CD4-positive, alpha-beta T cell (primary cell): ENCODE measurements at regions not wholly inside any gene's neighbourhood (a gene's known extent, or its start where the extent isn't known, plus 50 kb on each side); places are given as distances from the start of the nearest gene placed in this dataset.

Experiments
- ATAC-seq: fragments of 200-7000 bp; cut with Tn5 transposase; one replicate; pipeline ENCODE4 v1.10.0; 2022; ENCODE audit warnings: mild to moderate bottlenecking; ENCODE audit not compliant: poor library complexity
- CTCF ChIA-PET: fragments of 350-600 bp; sonication (Branson Sonifier 250); formaldehyde crosslinking; loops from one replicate; lab custom pipeline; 2021; ENCODE audit warnings: antibody characterized with exemption, inconsistent platforms; lab: Charles Lee
- POLR2A ChIA-PET: fragments of 350-600 bp; sonication (Branson Sonifier 250); formaldehyde crosslinking; loops from one replicate; lab custom pipeline; 2021; ENCODE audit warnings: antibody characterized with exemption, inconsistent platforms; lab: Charles Lee
- DNase-seq, 14 experiments: peaks; one replicate each; pipeline ENCODE4 v3.0.0-alpha.2; 2013 to 2020; ENCODE audit warnings: mixed read lengths in 2 of 14
- H3K27ac ChIP-seq, 2 donors: one replicate each; pipeline versions ENCODE4 v1.5.1 to v1.7.0; 2013; ENCODE audit warnings: low read length in 2 of 2, low read depth in 1 of 2, mild to moderate bottlenecking in 1 of 2
- H3K27me3 ChIP-seq, 2 experiments: 1 replicate in 1 of 2; 2 replicates in 1 of 2; pipeline versions ENCODE4 v1.6.1 to v1.7.0; 2013; ENCODE audit warnings: low read length in 2 of 2, control low read depth in 1 of 2, mild to moderate bottlenecking in 1 of 2, moderate library complexity in 1 of 2; ENCODE audit not compliant: insufficient read depth in 2 of 2, control insufficient read depth in 1 of 2
- H3K36me3 ChIP-seq: one replicate; pipeline ENCODE4 v1.6.1; 2013; ENCODE audit warnings: low read length, control low read depth; ENCODE audit not compliant: insufficient read depth
- H3K4me1 ChIP-seq: one replicate; pipeline ENCODE4 v1.6.1; 2013; ENCODE audit warnings: low read length, control low read depth; ENCODE audit not compliant: insufficient read depth
- H3K4me3 ChIP-seq: one replicate; pipeline ENCODE4 v1.5.1; 2013; ENCODE audit warnings: mild to moderate bottlenecking, low read length, moderate library complexity
- H3K9me3 ChIP-seq, 2 experiments: 1 replicate in 1 of 2; 2 replicates in 1 of 2; pipeline versions ENCODE4 v1.6.1 to v1.7.0; 2013; ENCODE audit warnings: low read length in 2 of 2, mild to moderate bottlenecking in 2 of 2, control low read depth in 1 of 2, moderate library complexity in 1 of 2; ENCODE audit not compliant: control insufficient read depth in 1 of 2, insufficient read depth in 1 of 2
- H3K27ac Mint-ChIP-seq: one replicate; pipeline ENCODE4 v1.8.0; 2020; ENCODE audit warnings: mixed read lengths
- H3K27me3 Mint-ChIP-seq: one replicate; pipeline ENCODE4 v1.8.0; 2021; ENCODE audit warnings: mixed read lengths
- H3K36me3 Mint-ChIP-seq: one replicate; pipeline ENCODE4 v1.8.0; 2021; ENCODE audit warnings: low read depth, mixed read lengths
- H3K4me1 Mint-ChIP-seq: one replicate; pipeline ENCODE4 v1.8.0; 2021; ENCODE audit warnings: low read depth, mixed read lengths
- H3K4me3 Mint-ChIP-seq: one replicate; pipeline ENCODE4 v1.8.0; 2020; ENCODE audit warnings: mild to moderate bottlenecking, mixed read lengths
- H3K9me3 Mint-ChIP-seq: one replicate; pipeline ENCODE4 v1.8.0; 2020; ENCODE audit warnings: mixed read lengths
- CTCF ChIP-seq: fragments of 200-600 bp; IDR thresholded peaks from one replicate; pipeline ENCODE4 v1.8.0; 2022; ENCODE audit warnings: antibody characterized with exemption, mild to moderate bottlenecking
- intact Hi-C, 2 experiments: fragments of 100-400 bp; cut with DNase I in 1 of 2; cut with micrococcal nuclease in 1 of 2; formaldehyde crosslinking; loops; one replicate each; pipeline versions ENCODE4 v1.15.1 to v1.9.0; 2023 to 2025; cut with DNase I, micrococcal nuclease

- Mint-ChIP-seq H3K27me3 (no peaks in the 10 kb centered on the region), H3K27ac (no peak overlapping the region), H3K4me3 (no peak overlapping the region), H3K4me1 (no peaks in the 10 kb centered on the region), H3K36me3 (no peaks in the 10 kb centered on the region), H3K9me3 (no peaks in the 10 kb centered on the region)
- no peaks in the 10 kb centered on the region for H3K27me3 ChIP-seq
- no peak for TF ChIP-seq CTCF
- H3K4me1 ChIP-seq, result no peaks in the 10 kb centered on the region
- H3K27ac ChIP-seq, result no peak overlapping the region
- POLR2A ChIA-PET, result interaction anchor here (0.6 kb wide), 1 partner anchor 47 kb away, joined by 6 read pairs; no protein-coding TSS in a partner anchor
- CTCF ChIA-PET, result no interaction called here
- no peak overlapping the region for H3K4me3 ChIP-seq
- intact Hi-C loops, result no loop called here
- H3K36me3 ChIP-seq, result no peaks in the 10 kb centered on the region
- DNase-seq, result no peak
- ATAC-seq, result no peak
- H3K9me3 ChIP-seq, result no peaks in the 10 kb centered on the region
These were observed 133.6 kb upstream of the HMHB1 start for GRCh38 chr5:143678148-143678905.

- Mint-ChIP-seq H3K9me3 (no peaks in the 10 kb centered on the region), H3K4me1 (no peaks in the 10 kb centered on the region), H3K27ac (no peak overlapping the region), H3K36me3 (no peaks in the 10 kb centered on the region), H3K4me3 (no peak overlapping the region), H3K27me3 (no peaks in the 10 kb centered on the region)
- Histone ChIP-seq H3K4me1 (no peaks in the 10 kb centered on the region), H3K9me3 (no peaks in the 10 kb centered on the region), H3K27me3 (no peaks in the 10 kb centered on the region), H3K4me3 (no peak overlapping the region), H3K36me3 (no peaks in the 10 kb centered on the region), H3K27ac (no peak overlapping the region)
- no peak for TF ChIP-seq CTCF
- intact Hi-C loops, result no loop called here
- DNase-seq, result no peak
- ChIA-PET CTCF (interaction anchor here (1.1 kb wide), 1 partner anchor 35 kb away, joined by 4 read pairs; no protein-coding TSS in a partner anchor), POLR2A (interaction anchor here (0.6 kb wide), 1 partner anchor 46 kb away, joined by 6 read pairs; no protein-coding TSS in a partner anchor)
- no peak for ATAC-seq
These were observed 134.6 kb upstream of the HMHB1 start for GRCh38 chr5:143677403-143677802.

GRCh38 chr5:143676802-143677201, 135.2 kb upstream of the HMHB1 start:
- H3K9me3 ChIP-seq, result no peaks in the 10 kb centered on the region
- H3K36me3 ChIP-seq, result no peaks in the 10 kb centered on the region
- no peak overlapping the region for H3K4me3 ChIP-seq
- H3K27ac ChIP-seq, result no peak overlapping the region
- H3K27me3 ChIP-seq, result no peaks in the 10 kb centered on the region
- Mint-ChIP-seq H3K9me3 (no peaks in the 10 kb centered on the region), H3K4me1 (no peaks in the 10 kb centered on the region), H3K36me3 (no peaks in the 10 kb centered on the region), H3K27ac (no peak overlapping the region), H3K27me3 (no peaks in the 10 kb centered on the region), H3K4me3 (no peak overlapping the region)
- H3K4me1 ChIP-seq, result no peaks in the 10 kb centered on the region
- ATAC-seq, result no peak
- intact Hi-C loops, result no loop called here
- ChIA-PET CTCF (interaction anchor here (1.1 kb wide), 1 partner anchor 36 kb away, joined by 4 read pairs; no protein-coding TSS in a partner anchor), POLR2A (no interaction called here)
- no peak for DNase-seq
- no peak for TF ChIP-seq CTCF
